CD4-positive, CD25-positive, alpha-beta regulatory T cell (primary cell): ENCODE measurements at regions not wholly inside any gene's neighbourhood (a gene's known extent, or its start where the extent isn't known, plus 50 kb on each side); places are given as distances from the start of the nearest gene placed in this dataset.
"Not testable (repeated sequence)": the region's sequence is repeated elsewhere in the genome, so short reads cannot be mapped to it uniquely, and the experiment has no call there.

Experiments
- ATAC-seq, 2 donors: fragments of 150-1000 bp; cut with Tn5 transposase; one replicate each; pipeline ENCODE4 v1.10.0; 2021; ENCODE audit warnings: low read depth in 2 of 2, moderate number of reproducible peaks in 2 of 2, moderate library complexity in 1 of 2
- DNase-seq, 3 donors: peaks; one replicate each; pipeline versions ENCODE4 v3.0.0 to v3.0.0-alpha.2; 2012 to 2022; ENCODE audit warnings: mixed read lengths in 1 of 3
- H3K27ac ChIP-seq: one replicate; pipeline ENCODE4 v1.7.0; 2013; ENCODE audit warnings: mild to moderate bottlenecking, low read length; ENCODE audit not compliant: insufficient read depth, poor library complexity, severe bottlenecking
- H3K27me3 ChIP-seq: one replicate; pipeline ENCODE4 v1.7.0; 2013; ENCODE audit warnings: low read length; ENCODE audit not compliant: control insufficient read depth, insufficient read depth
- H3K36me3 ChIP-seq: one replicate; pipeline ENCODE4 v1.7.0; 2013; ENCODE audit warnings: mild to moderate bottlenecking, low read length, moderate library complexity; ENCODE audit not compliant: control insufficient read depth, insufficient read depth
- H3K4me1 ChIP-seq: 2 replicates; pipeline ENCODE4 v1.7.0; 2013; ENCODE audit warnings: mild to moderate bottlenecking, low read length; ENCODE audit not compliant: insufficient read depth, control insufficient read depth, poor library complexity, severe bottlenecking
- H3K4me3 ChIP-seq: one replicate; pipeline ENCODE4 v1.7.0; 2013; ENCODE audit warnings: low read depth, mild to moderate bottlenecking, low read length, moderate library complexity
- H3K9me3 ChIP-seq, 2 experiments: 1 replicate in 1 of 2; 2 replicates in 1 of 2; pipeline ENCODE4 v1.7.0; 2013; ENCODE audit warnings: low read length in 2 of 2, mild to moderate bottlenecking in 1 of 2, moderate library complexity in 1 of 2; ENCODE audit not compliant: control insufficient read depth in 2 of 2
- H3K27ac Mint-ChIP-seq, 3 donors: one replicate each; pipeline ENCODE4 v1.8.0; 2020 to 2022; ENCODE audit warnings: mild to moderate bottlenecking in 3 of 3, mixed read lengths in 3 of 3, moderate library complexity in 2 of 3
- H3K27me3 Mint-ChIP-seq: one replicate; pipeline ENCODE4 v1.8.0; 2022; ENCODE audit warnings: mild to moderate bottlenecking, mixed read lengths
- H3K36me3 Mint-ChIP-seq: one replicate; pipeline ENCODE4 v1.8.0; 2020; ENCODE audit warnings: mixed read lengths
- H3K4me1 Mint-ChIP-seq, 4 donors: one replicate each; pipeline ENCODE4 v1.8.0; 2020 to 2022; ENCODE audit warnings: mixed read lengths in 4 of 4, mild to moderate bottlenecking in 1 of 4
- H3K4me3 Mint-ChIP-seq, 4 donors: one replicate each; pipeline ENCODE4 v1.8.0; 2020 to 2022; ENCODE audit warnings: mild to moderate bottlenecking in 4 of 4, mixed read lengths in 4 of 4, moderate library complexity in 3 of 4
- H3K9me3 Mint-ChIP-seq, 7 donors: one replicate each; pipeline ENCODE4 v1.8.0; 2020 to 2022; ENCODE audit warnings: mixed read lengths in 7 of 7, mild to moderate bottlenecking in 3 of 7, moderate library complexity in 2 of 7

- no peaks in the 10 kb centered on the region for H3K36me3 Mint-ChIP-seq
- H3K9me3 ChIP-seq = no peaks in the 10 kb centered on the region
- ATAC-seq (peak; percentile 71 to 75), DNase-seq (peak; percentile 56 to 88 (median 82))
- peaks cover 20 to 32% (median 25%) of the 10 kb centered on the region in 4 donors for H3K4me1 Mint-ChIP-seq
- no peaks in the 10 kb centered on the region for H3K36me3 ChIP-seq
- peaks cover 7% of the 10 kb centered on the region for H3K27me3 ChIP-seq
- peak overlapping the region in 1 of 4 donors; percentile 40 for H3K4me3 Mint-ChIP-seq
- peaks cover 0 to 2% (median 0%) of the 10 kb centered on the region in 7 donors for H3K9me3 Mint-ChIP-seq
- H3K27ac Mint-ChIP-seq = no peak overlapping the region
- H3K27me3 Mint-ChIP-seq = peaks cover 23% of the 10 kb centered on the region
- H3K27ac ChIP-seq = no peak overlapping the region
- H3K4me3 ChIP-seq = no peak overlapping the region
- H3K4me1 ChIP-seq = peaks cover 18% of the 10 kb centered on the region
Observed at GRCh38 chr6:27795697-27796494, 116.3 kb downstream of the OR2B2 start.

- Mint-ChIP-seq H3K27ac (no peak overlapping the region), H3K4me1 (peaks cover 20 to 32% (median 24%) of the 10 kb centered on the region in 4 donors), H3K27me3 (peaks cover 57% of the 10 kb centered on the region), H3K36me3 (no peaks in the 10 kb centered on the region), H3K9me3 (peaks cover 0 to 2% (median 0%) of the 10 kb centered on the region in 7 donors), H3K4me3 (peak overlapping the region; percentile 57 to 86 (median 81))
- Histone ChIP-seq H3K27me3 (peaks cover 15% of the 10 kb centered on the region), H3K9me3 (no peaks in the 10 kb centered on the region), H3K36me3 (no peaks in the 10 kb centered on the region), H3K4me1 (peaks cover 18% of the 10 kb centered on the region), H3K4me3 (peak overlapping the region; percentile 65), H3K27ac (no peak overlapping the region)
- DNase-seq (peak in 1 of 3 donors; percentile 24), ATAC-seq (no peak)
Observed at GRCh38 chr6:27791182-27791943, 120.8 kb downstream of the OR2B2 start.

- not testable (repeated sequence) for ATAC-seq, H3K36me3 ChIP-seq, H3K27ac ChIP-seq, H3K36me3 Mint-ChIP-seq, H3K9me3 ChIP-seq, H3K4me3 ChIP-seq, DNase-seq, H3K27ac Mint-ChIP-seq, H3K9me3 Mint-ChIP-seq, H3K4me3 Mint-ChIP-seq
- peaks cover 10 to 20% (median 19%) of the 10 kb centered on the region in 4 donors for H3K4me1 Mint-ChIP-seq
- peaks cover 18% of the 10 kb centered on the region for H3K4me1 ChIP-seq
- peaks cover 20% of the 10 kb centered on the region for H3K27me3 ChIP-seq
- peaks cover 69% of the 10 kb centered on the region for H3K27me3 Mint-ChIP-seq
Observed at GRCh38 chr6:27788376-27788775, 123.8 kb downstream of the OR2B2 start.

GRCh38 chr6:27786048-27786447, 126.1 kb downstream of the OR2B2 start:
- Histone ChIP-seq H3K27me3 (peaks cover 13% of the 10 kb centered on the region), H3K9me3 (no peaks in the 10 kb centered on the region), H3K27ac (no peak overlapping the region), H3K4me3 (no peak overlapping the region), H3K36me3 (no peaks in the 10 kb centered on the region), H3K4me1 (no peaks in the 10 kb centered on the region)
- Mint-ChIP-seq H3K9me3 (no peaks in the 10 kb centered on the region), H3K4me1 (no peaks in the 10 kb centered on the region), H3K27ac (no peak overlapping the region), H3K36me3 (no peaks in the 10 kb centered on the region), H3K4me3 (no peak overlapping the region), H3K27me3 (peaks cover 66% of the 10 kb centered on the region)
- DNase-seq (no peak), ATAC-seq (no peak)

- Mint-ChIP-seq H3K9me3 (no peaks in the 10 kb centered on the region), H3K4me3 (no peak overlapping the region), H3K36me3 (no peaks in the 10 kb centered on the region), H3K27ac (no peak overlapping the region), H3K4me1 (no peaks in the 10 kb centered on the region), H3K27me3 (peaks cover 71% of the 10 kb centered on the region)
- Histone ChIP-seq H3K36me3 (no peaks in the 10 kb centered on the region), H3K27ac (no peak overlapping the region), H3K9me3 (no peaks in the 10 kb centered on the region), H3K27me3 (peaks cover 13% of the 10 kb centered on the region), H3K4me1 (no peaks in the 10 kb centered on the region), H3K4me3 (no peak overlapping the region)
- DNase-seq (no peak), ATAC-seq (no peak)
Observed at GRCh38 chr6:27785294-27785693, 126.9 kb downstream of the OR2B2 start.

- no peaks in the 10 kb centered on the region for H3K9me3 Mint-ChIP-seq
- Histone ChIP-seq H3K36me3 (no peaks in the 10 kb centered on the region), H3K4me3 (no peak overlapping the region), H3K9me3 (no peaks in the 10 kb centered on the region), H3K27ac (no peak overlapping the region), H3K4me1 (no peaks in the 10 kb centered on the region), H3K27me3 (peaks cover 7% of the 10 kb centered on the region)
- no peaks in the 10 kb centered on the region for H3K36me3 Mint-ChIP-seq
- no peak overlapping the region for H3K27ac Mint-ChIP-seq
- ATAC-seq (no peak), DNase-seq (no peak)
- no peaks in the 10 kb centered on the region for H3K4me1 Mint-ChIP-seq
- no peak overlapping the region for H3K4me3 Mint-ChIP-seq
- H3K27me3 Mint-ChIP-seq = peaks cover 56% of the 10 kb centered on the region
Observed at GRCh38 chr6:27782748-27783147, 129.4 kb downstream of the OR2B2 start.

GRCh38 chr6:27778625-27779417, 133.4 kb downstream of the OR2B2 start:
- H3K4me1 ChIP-seq = no peaks in the 10 kb centered on the region
- H3K27ac ChIP-seq = no peak overlapping the region
- no peak overlapping the region for H3K4me3 ChIP-seq
- no peaks in the 10 kb centered on the region for H3K36me3 ChIP-seq
- ATAC-seq = no peak
- Mint-ChIP-seq H3K9me3 (no peaks in the 10 kb centered on the region), H3K27me3 (peaks cover 54% of the 10 kb centered on the region), H3K4me3 (no peak overlapping the region), H3K27ac (no peak overlapping the region), H3K36me3 (no peaks in the 10 kb centered on the region), H3K4me1 (no peaks in the 10 kb centered on the region)
- peaks cover 1% of the 10 kb centered on the region for H3K27me3 ChIP-seq
- H3K9me3 ChIP-seq = no peaks in the 10 kb centered on the region
- no peak for DNase-seq
